Pancreas (tissue), 10 donors: ENCODE measurements at regions not wholly inside any gene's neighbourhood (a gene's known extent, or its start where the extent isn't known, plus 50 kb on each side); places are given as distances from the start of the nearest gene placed in this dataset.

Experiments
- ATAC-seq, 4 donors: fragments of 200-7000 bp; cut with Tn5 transposase; one replicate each; pipeline versions ENCODE4 v1.8.0 to v1.9.1; 2020; ENCODE audit warnings: mild to moderate bottlenecking in 4 of 4, moderate library complexity in 4 of 4
- DNase-seq, 6 donors: peaks; one replicate each; pipeline ENCODE4 v3.0.0-alpha.2; 2020
- FAIRE-seq: peaks from 2 replicates; lab custom pipeline; 2012; peaks lifted over from hg19 to GRCh38; lab: Jason Lieb, UNC
- H3K27ac ChIP-seq, 4 donors: fragments of 200-600 bp; sonication (generic); 1 replicate in 3 of 4; 2 replicates in 1 of 4; pipeline versions ENCODE4 v1.5.0 to v1.8.0; 2020
- H3K27me3 ChIP-seq, 4 donors: fragments of 200-600 bp; one replicate each; pipeline ENCODE4 v1.8.0; 2021
- H3K36me3 ChIP-seq, 3 donors: fragments of 200-600 bp; sonication (generic) in 1 of 3; one replicate each; pipeline versions ENCODE4 v1.5.0 to v1.8.0; 2020 to 2021
- H3K4me1 ChIP-seq, 3 donors: fragments of 200-600 bp; one replicate each; pipeline ENCODE4 v1.8.0; 2021
- H3K4me3 ChIP-seq, 4 donors: fragments of 200-600 bp; sonication (generic) in 2 of 4; one replicate each; pipeline versions ENCODE4 v1.5.0 to v1.8.0; 2020 to 2021
- H3K9me3 ChIP-seq, 4 donors: fragments of 200-600 bp; one replicate each; pipeline ENCODE4 v1.8.0; 2021
- WGBS, 2 donors: extraction: QIAGEN DNeasy Blood & Tissue Kit; methylation state at CpG; one replicate each; pipeline ENCODE4 v1.1.7; 2013; 5-methylcytosine and 5-hydroxymethylcytosine counted together
- intact Hi-C, 3 donors: fragments of 100-400 bp; cut with DNase I; formaldehyde crosslinking; loops; one replicate each; pipeline versions ENCODE4 v1.11.1 to v1.14.2; 2022
- TF ChIP-seq, protein P1 (sequence below), 4 donors: fragments of 200-600 bp; sonication (generic) in 3 of 4; IDR thresholded peaks; one replicate each; pipeline versions ENCODE4 v1.5.0 to v1.8.0; 2021; ENCODE audit warnings: antibody characterized with exemption in 4 of 4
- donor health status: healthy with polysubstance abuse.
- donor health status: DM: no; HTN: no; CAD: no; lungs with moderate emphysema.
- donor health status: DM: no; HTN: no; CAD: no.
- donor health status: control.
- donor health status: control.
- donor health status: Bipolar disorder and iron deficiency.
- donor health status: DM: yes; HTN: yes; CAD: no.
- donor health status: DM: no; HTN: no; CAD: no.
- donor health status: DM: no; HTN: no; CAD: no.
- donor health status: DM: yes; HTN: yes; CAD: no.

DNA sequence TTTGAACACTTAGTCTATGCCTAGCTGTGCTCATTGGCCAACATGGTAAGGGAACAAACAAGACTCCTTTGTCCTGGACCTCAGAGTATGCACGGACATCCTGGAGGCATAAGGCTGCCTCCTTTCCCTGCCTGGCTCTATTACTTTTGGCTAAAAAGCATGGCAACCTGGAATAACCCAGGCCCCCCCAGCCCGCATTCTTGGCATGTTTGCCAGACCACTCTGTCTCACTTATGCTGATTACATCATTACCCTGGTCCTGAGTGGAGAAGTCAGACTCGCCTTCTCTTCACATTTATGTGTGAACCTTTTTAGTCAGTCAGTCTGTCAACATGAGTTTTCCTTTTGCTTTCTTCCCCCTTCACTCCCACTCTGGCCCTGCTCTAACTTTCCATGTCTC is 58.0 kb upstream of the ELK3 start:
- Histone ChIP-seq H3K36me3 (no peaks in the 10 kb centered on the region), H3K9me3 (no peaks in the 10 kb centered on the region), H3K4me1 (peaks cover 0 to 5% (median 0%) of the 10 kb centered on the region in 3 donors), H3K27ac (no peak overlapping the region), H3K4me3 (no peak overlapping the region), H3K27me3 (no peaks in the 10 kb centered on the region)
- no peak for DNase-seq
- TF ChIP-seq, protein P1, sequence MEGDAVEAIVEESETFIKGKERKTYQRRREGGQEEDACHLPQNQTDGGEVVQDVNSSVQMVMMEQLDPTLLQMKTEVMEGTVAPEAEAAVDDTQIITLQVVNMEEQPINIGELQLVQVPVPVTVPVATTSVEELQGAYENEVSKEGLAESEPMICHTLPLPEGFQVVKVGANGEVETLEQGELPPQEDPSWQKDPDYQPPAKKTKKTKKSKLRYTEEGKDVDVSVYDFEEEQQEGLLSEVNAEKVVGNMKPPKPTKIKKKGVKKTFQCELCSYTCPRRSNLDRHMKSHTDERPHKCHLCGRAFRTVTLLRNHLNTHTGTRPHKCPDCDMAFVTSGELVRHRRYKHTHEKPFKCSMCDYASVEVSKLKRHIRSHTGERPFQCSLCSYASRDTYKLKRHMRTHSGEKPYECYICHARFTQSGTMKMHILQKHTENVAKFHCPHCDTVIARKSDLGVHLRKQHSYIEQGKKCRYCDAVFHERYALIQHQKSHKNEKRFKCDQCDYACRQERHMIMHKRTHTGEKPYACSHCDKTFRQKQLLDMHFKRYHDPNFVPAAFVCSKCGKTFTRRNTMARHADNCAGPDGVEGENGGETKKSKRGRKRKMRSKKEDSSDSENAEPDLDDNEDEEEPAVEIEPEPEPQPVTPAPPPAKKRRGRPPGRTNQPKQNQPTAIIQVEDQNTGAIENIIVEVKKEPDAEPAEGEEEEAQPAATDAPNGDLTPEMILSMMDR (IDR thresholded peaks at IDR 0.05), result no peak
- no peak for FAIRE-seq
- no peak for ATAC-seq
- 60 to 63% methylated on average over 3 of the region's 3 CpGs for WGBS, 2 donors
- intact Hi-C loops, result no loop called here

DNA sequence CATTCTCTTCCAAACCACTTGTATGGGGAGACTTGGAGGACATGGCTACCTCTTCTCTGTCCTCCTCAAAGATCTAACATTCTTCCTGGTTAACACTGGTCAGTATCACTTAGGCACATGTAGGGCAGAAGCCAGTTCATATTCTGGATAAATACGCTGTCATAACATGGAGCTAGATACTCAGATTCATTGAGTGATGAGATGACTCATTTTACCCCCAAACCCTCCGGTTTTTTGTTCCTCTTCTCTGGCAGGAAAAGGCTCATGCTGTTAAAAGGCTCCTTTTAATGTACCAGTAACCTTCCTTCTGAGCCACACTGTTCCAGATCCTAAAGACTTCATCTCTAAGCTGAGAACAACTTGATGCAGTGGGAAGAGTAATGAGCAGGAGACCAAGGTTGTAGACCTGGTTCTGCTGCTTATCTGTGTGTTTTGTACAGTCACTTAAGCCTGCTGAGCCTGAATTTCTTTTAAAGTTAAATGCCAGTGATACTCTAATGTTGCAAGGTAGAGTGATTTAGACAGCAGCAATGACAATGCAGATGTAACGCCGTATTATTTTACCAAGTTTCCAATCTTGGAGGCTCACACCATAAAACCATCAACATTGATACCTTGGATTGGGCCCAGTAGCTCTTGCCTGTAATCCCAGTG is 57.3 kb upstream of the ELK3 start:
- FAIRE-seq, result no peak
- no peaks in the 10 kb centered on the region for H3K36me3 ChIP-seq
- no peaks in the 10 kb centered on the region for H3K27me3 ChIP-seq
- H3K4me1 ChIP-seq, result no peaks in the 10 kb centered on the region
- TF ChIP-seq, protein P1 (IDR thresholded peaks at IDR 0.05), result no peak
- intact Hi-C loops, result no loop called here
- DNase-seq, result no peak
- H3K27ac ChIP-seq, result no peak overlapping the region
- no peaks in the 10 kb centered on the region for H3K9me3 ChIP-seq
- H3K4me3 ChIP-seq, result no peak overlapping the region
- 87 to 88% methylated on average over 4 of the region's 4 CpGs for WGBS, 2 donors
- ATAC-seq, result no peak

DNA sequence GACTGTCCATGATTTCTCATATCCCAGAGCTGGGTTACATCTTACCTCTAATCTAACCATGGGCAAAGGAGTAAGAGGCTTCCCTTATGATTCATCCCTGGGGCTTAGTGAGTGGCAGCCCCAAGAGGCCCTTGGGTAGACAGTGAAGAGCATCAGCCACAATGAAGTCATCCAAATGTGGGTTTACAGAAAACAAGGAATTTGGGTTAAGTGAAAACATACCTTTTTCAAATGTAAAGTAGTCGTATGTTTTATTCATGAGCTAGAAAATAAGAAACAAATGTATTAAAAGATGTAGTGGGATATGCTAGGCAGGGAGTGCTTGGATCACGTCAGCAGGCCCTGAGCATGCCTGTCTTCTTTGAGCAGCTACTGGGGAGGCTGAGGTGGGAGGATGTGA is 54.0 kb upstream of the ELK3 start:
- no peak for ATAC-seq
- H3K36me3 ChIP-seq, result no peaks in the 10 kb centered on the region
- no peak overlapping the region for H3K27ac ChIP-seq
- H3K4me1 ChIP-seq, result no peaks in the 10 kb centered on the region
- WGBS, 2 donors, result 75 to 76% methylated on average over 2 of the region's 2 CpGs
- no peak for FAIRE-seq
- intact Hi-C loops, result no loop called here
- H3K4me3 ChIP-seq, result no peak overlapping the region
- no peaks in the 10 kb centered on the region for H3K27me3 ChIP-seq
- TF ChIP-seq, protein P1 (IDR thresholded peaks at IDR 0.05), result no peak
- no peaks in the 10 kb centered on the region for H3K9me3 ChIP-seq
- no peak for DNase-seq

GRCh38 chr12:96141216-96141912 is 52.8 kb upstream of the ELK3 start:
- no peaks in the 10 kb centered on the region for H3K9me3 ChIP-seq
- DNase-seq (no peak), ATAC-seq (peak in 1 of 4 donors; percentile 49), FAIRE-seq (no peak)
- WGBS, 2 donors, result 67 to 77% methylated on average over 5 of the region's 5 CpGs
- intact Hi-C loops, result no loop called here
- H3K4me3 ChIP-seq, result no peak overlapping the region
- no peaks in the 10 kb centered on the region for H3K4me1 ChIP-seq
- TF ChIP-seq, protein P1 (IDR thresholded peaks at IDR 0.05), result no peak
- no peaks in the 10 kb centered on the region for H3K27me3 ChIP-seq
- no peaks in the 10 kb centered on the region for H3K36me3 ChIP-seq
- no peak overlapping the region for H3K27ac ChIP-seq

GRCh38 chr12:96143392-96143791 is 50.8 kb upstream of the ELK3 start:
- H3K4me3 ChIP-seq, result no peak overlapping the region
- 61% methylated on average over 6 of the region's 6 CpGs for WGBS, 2 donors
- no peak for ATAC-seq
- FAIRE-seq, result no peak
- intact Hi-C loops, result no loop called here
- DNase-seq, result no peak
- no peaks in the 10 kb centered on the region for H3K27me3 ChIP-seq
- H3K4me1 ChIP-seq, result no peaks in the 10 kb centered on the region
- TF ChIP-seq, protein P1 (IDR thresholded peaks at IDR 0.05), result no peak
- no peaks in the 10 kb centered on the region for H3K36me3 ChIP-seq
- H3K9me3 ChIP-seq, result no peaks in the 10 kb centered on the region
- no peak overlapping the region for H3K27ac ChIP-seq
